ENCODE measurements at regions not wholly inside any gene's neighbourhood (a gene's known extent, or its start where the extent isn't known, plus 50 kb on each side); places are given as distances from the start of the nearest gene placed in this dataset.

DNA sequence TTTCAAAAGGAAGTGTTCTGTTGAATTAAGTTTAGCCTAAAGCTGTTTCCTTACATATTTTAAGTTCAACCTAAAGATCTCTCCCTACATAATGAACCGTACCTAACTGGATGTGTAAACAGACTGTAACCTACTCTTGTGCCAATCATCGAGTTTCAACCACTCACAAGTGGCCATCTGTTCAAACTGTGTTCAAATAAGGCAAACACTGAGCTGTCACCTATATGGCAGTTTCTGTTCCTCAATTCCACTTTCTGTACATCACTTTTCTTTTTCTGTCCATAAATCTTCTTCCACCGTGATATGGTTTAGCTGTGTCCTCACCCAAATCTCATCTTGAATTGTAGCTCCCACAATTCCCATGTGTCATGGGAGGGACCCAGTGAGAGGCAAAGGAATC, 428.6 kb downstream of the HACE1 start:
- DNase-seq (ENCODE audit: extremely low spot score) = no peak
- ChIA-PET POLR2A (no interaction called here), CTCF (no interaction called here)
- TF ChIP-seq SP1 (IDR thresholded peaks at IDR 0.05) (no peak), LEF1 (IDR thresholded peaks at IDR 0.05; ENCODE audit: borderline replicate concordance) (no peak), CTBP1 (IDR thresholded peaks at IDR 0.05; ENCODE audit: borderline replicate concordance) (no peak), SUZ12 (IDR thresholded peaks at IDR 0.05) (no peak)

GRCh38 chr6:104428184-104428583, 431.5 kb downstream of the HACE1 start:
- POLR2A ChIA-PET = no interaction called here
- no peak for DNase-seq (ENCODE audit: extremely low spot score)
- CTCF ChIA-PET = no interaction called here
- TF ChIP-seq FOXK2 (IDR thresholded peaks at IDR 0.05) (no peak), FOXA1 (IDR thresholded peaks at IDR 0.05) (no peak), SUZ12 (IDR thresholded peaks at IDR 0.05) (no peak), SP1 (IDR thresholded peaks at IDR 0.05) (no peak), HDGF (IDR thresholded peaks at IDR 0.05; ENCODE audit: borderline replicate concordance) (no peak), ARNT (IDR thresholded peaks at IDR 0.05) (no peak), BHLHE40 (IDR thresholded peaks at IDR 0.05; ENCODE audit: borderline replicate concordance) (no peak), TARDBP (IDR thresholded peaks at IDR 0.05) (no peak)
- TF ChIP-seq, protein P1, sequence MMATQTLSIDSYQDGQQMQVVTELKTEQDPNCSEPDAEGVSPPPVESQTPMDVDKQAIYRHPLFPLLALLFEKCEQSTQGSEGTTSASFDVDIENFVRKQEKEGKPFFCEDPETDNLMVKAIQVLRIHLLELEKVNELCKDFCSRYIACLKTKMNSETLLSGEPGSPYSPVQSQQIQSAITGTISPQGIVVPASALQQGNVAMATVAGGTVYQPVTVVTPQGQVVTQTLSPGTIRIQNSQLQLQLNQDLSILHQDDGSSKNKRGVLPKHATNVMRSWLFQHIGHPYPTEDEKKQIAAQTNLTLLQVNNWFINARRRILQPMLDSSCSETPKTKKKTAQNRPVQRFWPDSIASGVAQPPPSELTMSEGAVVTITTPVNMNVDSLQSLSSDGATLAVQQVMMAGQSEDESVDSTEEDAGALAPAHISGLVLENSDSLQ (IDR thresholded peaks at IDR 0.05) = no peak

DNA sequence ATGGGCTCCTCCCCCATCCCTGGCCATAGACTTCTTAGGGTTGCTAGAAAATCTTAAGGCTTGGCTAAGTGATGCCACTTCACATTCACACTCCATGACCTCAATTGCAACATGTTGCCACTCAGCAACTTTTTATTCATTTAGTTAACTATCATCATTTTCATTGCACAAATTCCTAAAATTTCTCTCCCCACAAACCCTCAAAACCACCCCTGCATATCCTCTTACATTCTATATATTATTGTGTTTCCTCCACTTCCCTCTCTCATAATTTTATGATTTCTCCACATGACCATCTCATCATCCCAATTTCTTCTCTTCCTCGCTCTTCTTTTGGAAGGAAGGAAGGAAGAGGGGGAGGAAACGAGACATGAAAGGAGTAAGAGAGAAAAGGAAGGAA, 436.0 kb downstream of the HACE1 start:
- TF ChIP-seq SUZ12 (IDR thresholded peaks at IDR 0.05) = no peak
- no peak for TF ChIP-seq L3MBTL2 (conservative IDR thresholded peaks at IDR 0.05)
- no peak for TF ChIP-seq ZNF384 (IDR thresholded peaks at IDR 0.05)
- no peak for TF ChIP-seq TARDBP (IDR thresholded peaks at IDR 0.05)
- no peak for TF ChIP-seq LEF1 (IDR thresholded peaks at IDR 0.05; ENCODE audit: borderline replicate concordance)
- no peak for TF ChIP-seq FOXA1 (IDR thresholded peaks at IDR 0.05)
- TF ChIP-seq FOXK2 (IDR thresholded peaks at IDR 0.05) = no peak
- no peak for TF ChIP-seq CTBP1 (IDR thresholded peaks at IDR 0.05; ENCODE audit: borderline replicate concordance)
- TF ChIP-seq BHLHE40 (IDR thresholded peaks at IDR 0.05; ENCODE audit: borderline replicate concordance) = no peak
- no peak for DNase-seq (ENCODE audit: extremely low spot score)
- POLR2A ChIA-PET = no interaction called here
- CTCF ChIA-PET = no interaction called here

- DNase-seq (ENCODE audit: extremely low spot score) = no peak
- TF ChIP-seq ZNF384 (IDR thresholded peaks at IDR 0.05) = no peak
- TF ChIP-seq, protein P1 (IDR thresholded peaks at IDR 0.05) = no peak
- TF ChIP-seq FOXM1 (IDR thresholded peaks at IDR 0.05; ENCODE audit: borderline replicate concordance) = no peak
- no peak for TF ChIP-seq NFRKB (IDR thresholded peaks at IDR 0.05)
- no peak for TF ChIP-seq ELF4 (IDR thresholded peaks at IDR 0.05)
- no peak for TF ChIP-seq ARNT (IDR thresholded peaks at IDR 0.05)
- no peak for TF ChIP-seq FOXK2 (IDR thresholded peaks at IDR 0.05)
- no peak for TF ChIP-seq L3MBTL2 (conservative IDR thresholded peaks at IDR 0.05)
- no peak for TF ChIP-seq SUZ12 (IDR thresholded peaks at IDR 0.05)
- ChIA-PET POLR2A (no interaction called here), CTCF (no interaction called here)
These were observed 438.1 kb downstream of the HACE1 start for GRCh38 chr6:104421650-104422049.

DNA sequence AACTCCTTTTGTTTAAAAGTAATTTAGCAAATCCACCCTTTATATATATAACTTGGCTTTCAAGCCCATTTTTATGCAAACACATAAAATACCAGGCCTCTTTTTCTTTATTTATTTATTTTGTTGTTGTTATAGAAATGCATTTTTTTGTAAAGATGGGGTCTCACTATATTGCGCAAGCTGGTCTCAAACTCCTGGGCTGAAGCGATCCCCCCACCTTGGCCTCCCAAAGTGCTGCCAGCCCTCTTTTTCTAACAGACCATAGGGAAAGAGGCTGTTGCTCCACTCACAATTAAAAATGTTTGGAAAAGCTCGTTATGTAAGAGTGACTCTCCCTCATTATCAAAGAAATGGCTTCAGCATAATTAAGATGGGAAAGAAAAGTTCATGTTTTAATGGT, 440.9 kb downstream of the HACE1 start:
- ChIA-PET POLR2A (no interaction called here), CTCF (no interaction called here)
- no peak for DNase-seq (ENCODE audit: extremely low spot score)
- TF ChIP-seq CTBP1 (IDR thresholded peaks at IDR 0.05; ENCODE audit: borderline replicate concordance) (no peak), TARDBP (IDR thresholded peaks at IDR 0.05) (no peak), SUZ12 (IDR thresholded peaks at IDR 0.05) (no peak), FOXA1 (IDR thresholded peaks at IDR 0.05) (no peak), SP1 (IDR thresholded peaks at IDR 0.05) (no peak), ZNF384 (IDR thresholded peaks at IDR 0.05) (no peak), ARNT (IDR thresholded peaks at IDR 0.05) (no peak), FOXK2 (IDR thresholded peaks at IDR 0.05) (no peak), ELF4 (IDR thresholded peaks at IDR 0.05) (no peak)
- TF ChIP-seq, protein P1 (IDR thresholded peaks at IDR 0.05) = no peak

DNA sequence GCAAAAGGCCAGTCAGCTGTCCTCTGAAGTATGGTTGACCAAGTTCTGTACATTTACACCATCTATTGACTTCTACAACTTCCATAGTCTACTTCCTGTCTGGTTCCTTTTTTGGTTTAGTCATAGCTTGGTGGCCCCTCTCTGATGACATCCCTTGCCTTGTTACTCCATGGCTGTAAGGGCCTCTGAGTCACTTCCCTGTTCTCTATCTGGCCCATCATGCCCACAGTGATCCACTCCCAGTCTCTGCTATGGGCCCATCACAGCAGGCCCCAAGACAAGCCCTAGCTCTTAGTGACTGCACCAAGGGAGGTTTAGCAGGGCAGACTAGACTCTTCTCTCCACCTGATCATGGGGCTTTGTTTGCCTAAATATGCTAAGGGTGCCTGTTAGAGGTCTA, 441.6 kb downstream of the HACE1 start:
- no peak for DNase-seq (ENCODE audit: extremely low spot score)
- CTCF ChIA-PET = no interaction called here
- TF ChIP-seq, protein P1 (IDR thresholded peaks at IDR 0.05) = no peak
- TF ChIP-seq L3MBTL2 (conservative IDR thresholded peaks at IDR 0.05) (no peak), SUZ12 (IDR thresholded peaks at IDR 0.05) (no peak), FOXA1 (IDR thresholded peaks at IDR 0.05) (no peak), NFRKB (IDR thresholded peaks at IDR 0.05) (no peak), FOXM1 (IDR thresholded peaks at IDR 0.05; ENCODE audit: borderline replicate concordance) (no peak), ZNF384 (IDR thresholded peaks at IDR 0.05) (no peak), HDGF (IDR thresholded peaks at IDR 0.05; ENCODE audit: borderline replicate concordance) (no peak), TARDBP (IDR thresholded peaks at IDR 0.05) (no peak), LEF1 (IDR thresholded peaks at IDR 0.05; ENCODE audit: borderline replicate concordance) (no peak), SP1 (IDR thresholded peaks at IDR 0.05) (no peak), CTBP1 (IDR thresholded peaks at IDR 0.05; ENCODE audit: borderline replicate concordance) (no peak), ARNT (IDR thresholded peaks at IDR 0.05) (no peak), FOXK2 (IDR thresholded peaks at IDR 0.05) (no peak), ELF4 (IDR thresholded peaks at IDR 0.05) (no peak)
- POLR2A ChIA-PET = no interaction called here
